ENCODE measurements at regions not wholly inside any gene's neighbourhood (a gene's known extent, or its start where the extent isn't known, plus 50 kb on each side); places are given as distances from the start of the nearest gene placed in this dataset.

DNA sequence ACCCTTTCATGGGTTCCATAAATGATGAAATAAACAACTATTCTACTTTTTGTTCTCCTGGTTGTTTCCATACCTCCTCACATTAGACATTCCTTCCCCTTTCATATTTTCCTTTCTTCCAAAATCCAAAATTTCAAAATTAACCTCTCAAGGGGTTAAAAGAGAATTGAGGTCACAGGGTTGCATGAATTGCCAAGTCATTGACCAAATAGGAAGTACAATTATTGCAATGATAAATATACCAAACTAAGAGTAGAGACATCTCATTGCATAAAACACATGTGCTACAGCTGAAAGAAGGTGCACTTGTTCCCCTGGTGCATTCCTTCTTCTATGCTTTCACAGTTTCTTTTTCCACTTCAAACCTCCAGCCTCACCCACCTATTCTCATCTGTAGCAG, 136.1 kb downstream of the KCTD12 start:
- no peak for DNase-seq (ENCODE audit: low spot score)

DNA sequence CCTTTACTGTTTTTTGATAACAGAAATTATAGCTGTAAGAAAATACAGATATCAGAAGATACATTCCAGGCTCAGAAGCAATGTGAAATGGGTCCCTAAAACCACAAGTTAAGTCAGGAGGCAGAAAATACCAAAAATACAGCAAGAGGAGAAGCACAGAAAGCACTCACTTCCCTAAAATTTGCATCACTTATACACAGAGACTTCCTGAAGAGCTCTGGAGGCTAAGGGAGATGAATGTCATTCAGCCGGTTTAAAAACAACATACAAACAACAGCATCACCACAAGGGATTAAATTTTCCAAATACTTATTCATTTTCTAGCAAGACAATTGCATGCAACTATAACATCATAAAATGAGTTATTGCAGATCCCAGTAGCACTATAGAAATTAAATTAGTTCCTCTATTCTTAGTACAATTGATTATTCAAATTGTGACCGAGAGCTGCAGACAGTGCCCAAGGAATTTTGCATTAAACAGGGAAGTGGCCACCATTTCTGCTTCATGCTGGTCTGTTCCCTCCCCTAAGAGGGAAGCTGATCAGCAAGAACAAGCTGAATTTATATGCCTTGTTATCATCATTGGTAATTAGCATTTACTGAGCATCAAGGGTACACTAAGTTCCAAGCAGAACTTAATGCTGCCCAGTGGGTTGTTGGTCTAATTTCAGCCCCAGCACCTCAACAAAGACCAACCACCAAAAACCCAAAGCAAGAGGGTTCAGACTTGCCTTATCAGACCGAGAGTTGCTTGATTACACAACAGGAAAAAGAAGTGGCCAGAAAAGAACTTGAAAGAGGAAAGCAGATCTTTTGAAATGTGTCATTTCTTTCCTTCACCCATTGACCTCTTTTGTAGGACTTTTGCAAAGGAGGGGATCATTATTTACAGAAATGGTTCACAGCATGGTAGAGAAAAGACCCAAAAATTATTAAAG, 140.7 kb downstream of the KCTD12 start:
- DNase-seq (ENCODE audit: low spot score), result peak; percentile 4

DNA sequence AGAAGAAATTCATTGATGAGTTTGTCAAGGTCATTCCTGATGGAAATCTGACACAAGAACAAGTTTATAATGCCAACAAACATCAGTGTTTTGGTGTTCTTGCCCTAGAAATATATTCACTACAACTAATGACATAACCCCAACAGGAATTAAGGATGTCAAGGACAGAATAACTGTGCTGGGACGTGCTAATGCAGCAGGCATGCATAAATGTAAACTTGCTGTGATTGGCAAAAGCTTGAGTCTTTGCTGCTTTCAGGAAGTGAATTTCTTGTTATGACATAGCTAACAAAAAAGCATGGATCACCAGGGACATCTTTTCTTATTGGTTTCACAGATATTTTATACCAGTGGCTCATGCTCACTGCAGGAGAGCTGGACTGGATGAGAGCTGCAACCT, 144.6 kb downstream of the KCTD12 start:
- no peak for DNase-seq (ENCODE audit: low spot score)

DNA sequence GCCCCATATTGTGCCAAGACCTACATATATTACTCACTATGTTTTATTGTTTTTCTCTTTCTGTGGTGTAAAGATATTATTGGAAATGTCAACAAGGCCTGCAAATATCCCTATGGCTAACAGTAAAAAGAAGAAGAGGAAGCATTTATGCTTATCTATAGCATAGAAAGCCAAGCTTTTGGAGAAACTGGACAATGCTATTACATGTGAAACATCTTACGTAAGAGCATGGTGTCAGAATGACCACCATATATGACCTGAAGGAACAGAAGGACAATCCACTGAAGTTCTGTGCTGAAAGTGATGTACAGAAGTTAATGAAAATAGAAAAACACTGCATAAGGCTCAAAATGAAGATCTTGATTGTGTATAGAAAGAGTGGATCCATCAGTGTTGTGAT, 145.2 kb downstream of the KCTD12 start:
- DNase-seq (ENCODE audit: low spot score), result no peak

DNA sequence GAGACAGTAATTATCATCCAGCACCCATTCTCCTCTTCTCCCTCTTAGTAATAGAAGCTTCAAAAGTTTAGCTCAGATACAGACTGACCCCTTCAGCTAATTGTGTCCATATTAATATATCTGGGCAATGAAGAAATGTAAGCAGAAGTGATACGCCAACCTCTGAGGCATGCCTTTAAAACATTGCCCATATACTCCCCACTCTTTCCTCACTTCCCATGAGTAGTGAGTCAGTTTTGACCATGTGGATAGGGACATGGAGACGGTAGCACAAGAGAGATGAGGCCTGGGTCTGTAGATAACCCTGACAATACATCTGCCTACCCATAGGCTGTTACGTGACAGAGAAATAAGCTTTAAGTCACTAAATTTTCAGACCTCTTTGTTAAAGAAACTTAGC, 147.6 kb downstream of the KCTD12 start:
- DNase-seq (ENCODE audit: low spot score), result no peak

DNA sequence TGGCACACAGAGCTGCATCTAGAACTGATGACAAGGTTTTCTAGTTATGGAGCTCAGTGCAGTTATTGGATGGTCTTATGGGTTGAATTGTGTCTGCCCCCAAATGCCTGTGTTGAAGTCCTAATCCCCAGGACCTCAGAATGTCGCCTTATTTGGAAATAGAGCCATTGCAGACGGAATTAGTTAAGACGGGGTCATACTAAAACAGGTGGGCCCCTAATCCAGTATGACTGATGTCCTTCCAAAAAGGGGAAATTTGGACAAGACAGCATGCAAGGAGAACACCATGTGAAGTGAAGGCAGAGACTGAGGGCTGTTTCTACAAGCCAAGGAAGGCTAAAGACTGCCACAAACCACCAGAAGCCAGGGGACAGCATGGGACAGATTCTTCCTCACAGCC, 148.7 kb downstream of the KCTD12 start:
- no peak for DNase-seq (ENCODE audit: low spot score)

DNA sequence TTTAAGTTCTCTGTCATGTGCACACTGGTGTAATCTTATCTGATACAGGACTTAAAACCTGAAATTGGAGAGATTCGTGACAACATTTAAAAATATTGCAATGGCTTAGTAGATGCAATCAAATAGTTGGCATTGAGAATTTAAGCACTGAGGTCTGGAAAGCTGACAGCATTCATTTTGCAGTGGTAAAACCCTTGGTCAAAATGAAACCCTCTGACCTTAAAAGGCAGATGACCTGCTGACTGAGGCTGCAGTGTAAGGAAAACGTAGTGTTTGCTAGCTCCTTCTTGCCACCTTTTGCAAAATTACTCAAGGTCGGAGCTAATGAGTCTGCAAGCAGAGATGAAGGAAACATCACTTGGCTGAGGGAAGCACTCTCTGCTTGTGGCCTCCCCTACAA, 150.6 kb downstream of the KCTD12 start:
- no peak for DNase-seq (ENCODE audit: low spot score)

DNA sequence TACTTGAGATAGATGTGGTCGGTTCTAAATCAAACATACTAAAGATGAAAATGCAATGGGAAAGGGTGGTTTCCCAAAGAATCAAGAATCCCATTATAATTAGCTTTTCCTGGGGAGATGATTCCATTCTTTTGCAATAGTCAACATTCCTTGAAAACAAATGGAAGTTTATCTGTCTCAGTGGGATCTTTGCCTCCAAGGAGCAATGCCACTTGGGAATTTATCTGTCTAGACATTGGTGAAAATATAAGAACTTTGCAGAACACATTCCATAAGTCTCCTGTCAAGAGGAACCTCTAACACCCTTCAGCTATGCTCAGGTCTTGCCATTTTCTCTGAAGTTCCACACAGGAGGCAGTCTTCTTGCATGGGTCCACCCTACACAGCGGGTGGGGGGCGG, 152.5 kb downstream of the KCTD12 start:
- DNase-seq (ENCODE audit: low spot score), result no peak

DNA sequence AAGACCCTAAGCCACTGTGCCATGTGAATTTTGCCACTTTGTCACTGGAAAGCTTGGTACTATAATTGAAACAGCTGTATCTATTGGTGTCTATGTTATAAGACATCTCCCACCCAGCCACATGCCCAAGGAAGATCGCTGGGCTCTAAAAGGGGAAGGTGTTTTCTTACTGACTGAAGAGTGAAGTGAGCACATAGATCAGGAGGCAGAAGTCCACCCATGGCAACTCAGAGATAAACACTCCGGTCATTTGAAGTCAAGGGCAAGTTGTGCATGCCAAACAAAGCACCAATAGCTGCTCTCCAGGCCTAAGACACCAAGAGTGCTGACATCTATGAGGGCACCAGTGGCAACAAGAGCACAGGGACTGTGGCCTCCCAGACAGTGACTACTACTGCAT, 153.8 kb downstream of the KCTD12 start:
- DNase-seq (ENCODE audit: low spot score), result no peak

DNA sequence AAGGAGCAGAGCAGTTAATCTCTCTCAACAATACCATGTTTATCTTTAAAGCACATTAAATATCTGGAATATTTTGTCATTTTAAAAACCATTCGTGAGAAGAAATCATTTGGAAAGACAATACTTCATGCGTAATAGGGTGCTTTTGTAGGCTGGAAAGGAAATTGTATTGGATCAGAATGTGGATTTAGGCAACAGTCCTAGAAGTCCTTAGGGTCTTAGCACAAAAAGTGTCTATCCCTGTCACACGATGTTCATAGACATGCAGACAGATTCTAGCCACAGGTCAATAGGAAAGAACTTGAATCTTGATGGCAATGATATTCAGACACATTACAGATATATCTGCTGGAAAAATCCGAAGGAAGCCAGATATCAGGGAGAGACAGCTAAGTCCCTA, 156.0 kb downstream of the KCTD12 start:
- DNase-seq (ENCODE audit: low spot score), result no peak

DNA sequence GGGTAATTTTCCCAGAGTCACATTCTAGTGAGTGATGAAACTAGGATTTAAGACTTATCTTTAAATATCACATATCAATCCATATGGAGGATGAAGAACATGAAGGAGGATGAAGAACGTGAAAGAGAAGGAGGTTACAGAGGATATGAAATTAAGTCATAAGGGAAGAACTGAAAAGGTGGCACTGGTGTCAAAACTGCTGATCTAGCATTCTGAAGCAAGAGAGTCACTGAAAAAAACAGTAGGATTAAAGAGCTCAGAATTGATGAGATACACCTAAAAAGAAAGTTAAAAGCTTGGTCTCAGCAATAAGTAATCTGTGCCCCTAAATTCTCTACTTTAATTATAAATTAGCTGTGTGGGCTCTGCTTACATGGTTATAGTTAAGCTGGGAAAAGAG, 156.5 kb downstream of the KCTD12 start:
- DNase-seq (ENCODE audit: low spot score), result no peak

DNA sequence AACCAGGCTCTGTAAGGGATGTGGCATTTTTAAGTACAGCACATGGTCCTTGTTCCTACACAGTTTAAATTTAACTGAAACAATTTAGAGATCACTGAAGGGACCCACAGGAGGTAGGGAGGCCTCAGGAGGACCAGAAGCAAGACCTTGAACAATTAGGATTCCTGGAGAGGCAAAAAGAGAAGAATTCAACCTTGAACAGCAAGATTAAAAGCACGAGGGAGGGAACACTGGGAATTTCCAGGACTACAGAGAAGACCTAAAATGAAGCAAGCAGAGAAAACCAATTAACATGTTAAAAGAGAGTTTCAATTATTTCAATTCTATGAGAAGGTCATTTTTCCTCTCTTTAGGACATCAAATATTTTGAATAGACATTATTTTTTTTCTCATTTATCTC, 160.3 kb downstream of the KCTD12 start:
- DNase-seq (ENCODE audit: low spot score), result no peak

DNA sequence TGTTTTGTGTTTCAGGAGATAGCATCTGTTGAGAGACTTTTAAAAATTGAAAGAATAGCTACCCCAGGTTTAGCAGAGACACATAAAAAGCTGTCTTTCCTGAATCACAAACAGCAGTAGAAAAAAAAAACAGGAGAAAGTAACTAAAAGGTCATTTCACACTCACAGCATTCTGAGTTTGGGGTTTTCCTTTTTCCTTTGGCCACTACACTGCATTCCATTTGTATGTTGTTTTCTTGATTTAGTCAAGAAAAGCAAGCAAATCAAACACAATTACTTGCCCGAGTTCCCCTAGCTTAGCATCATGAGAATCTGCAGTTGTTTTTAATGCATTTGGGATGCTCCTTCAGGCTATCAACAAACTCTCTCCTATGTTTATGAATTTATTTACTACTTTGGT, 161.0 kb downstream of the KCTD12 start:
- no peak for DNase-seq (ENCODE audit: low spot score)

DNA sequence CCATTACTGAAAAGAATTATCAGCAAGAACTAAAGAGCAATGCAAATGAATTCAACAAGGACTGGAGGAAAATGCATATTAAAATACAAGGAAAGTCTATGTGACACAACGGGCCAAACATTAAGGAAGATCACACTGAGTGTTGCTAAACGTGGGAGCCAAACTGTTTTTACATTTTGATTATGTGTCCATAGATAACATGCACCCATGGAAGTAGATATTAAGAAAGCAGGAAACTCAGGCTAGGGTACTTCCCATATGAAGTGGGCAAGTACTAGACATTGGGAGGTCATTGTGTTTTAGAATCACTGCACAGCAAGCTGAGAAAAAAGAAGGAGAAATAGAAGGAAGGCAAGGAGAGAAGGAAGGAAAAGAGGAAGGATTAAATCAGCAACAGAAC, 161.8 kb downstream of the KCTD12 start:
- DNase-seq (ENCODE audit: low spot score), result no peak

DNA sequence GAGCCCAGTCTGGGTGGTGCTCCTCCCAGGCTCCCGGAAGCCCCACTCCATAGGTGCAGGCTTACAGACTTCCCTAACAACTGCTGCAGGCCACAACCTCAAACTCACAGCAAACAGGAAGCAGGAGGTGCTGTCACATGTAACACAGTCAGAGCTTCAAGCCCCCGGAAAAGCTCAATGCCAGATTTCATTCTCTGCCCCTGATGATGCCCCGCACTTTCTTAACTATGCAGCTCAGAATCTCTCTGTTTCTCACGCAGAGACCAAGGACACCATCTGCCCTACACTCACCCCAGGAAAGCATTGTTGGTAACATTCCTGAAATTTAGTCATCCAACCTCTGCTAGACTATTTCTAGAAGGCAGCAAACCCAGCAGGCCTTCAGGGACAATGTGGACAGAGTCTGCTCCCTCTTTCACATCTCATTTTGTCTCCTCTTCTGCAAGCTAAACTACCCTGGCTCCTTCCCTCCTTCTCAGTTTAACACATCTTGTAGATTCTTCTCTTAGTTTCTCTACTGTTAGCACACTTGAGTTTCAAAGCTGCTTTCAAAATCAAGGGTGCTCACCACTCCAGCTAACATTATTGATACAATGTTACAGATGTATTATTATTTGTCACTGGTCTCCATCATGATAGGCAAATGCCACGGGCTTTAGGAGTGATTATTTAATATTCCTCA, 162.5 kb downstream of the KCTD12 start:
- no peak for DNase-seq (ENCODE audit: low spot score)

DNA sequence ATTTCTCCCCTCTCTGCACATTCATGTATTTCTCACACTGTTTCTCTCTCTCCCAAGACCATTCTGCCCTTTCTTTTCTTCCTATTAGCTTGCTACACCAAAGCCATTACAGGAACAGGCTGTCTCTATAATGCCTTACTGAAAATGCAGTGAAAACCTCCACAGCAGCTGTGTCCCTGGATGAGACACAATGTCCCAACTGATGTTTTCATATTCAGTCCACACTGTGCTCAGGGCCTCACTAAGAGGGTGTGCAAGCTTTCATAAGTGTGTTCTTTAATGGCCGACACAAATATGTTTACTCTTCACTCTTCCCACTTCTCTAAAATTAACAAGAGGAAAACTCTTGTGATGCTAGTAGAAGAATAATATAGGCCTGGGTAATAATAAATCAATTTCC, 163.4 kb downstream of the KCTD12 start:
- DNase-seq (ENCODE audit: low spot score), result no peak

DNA sequence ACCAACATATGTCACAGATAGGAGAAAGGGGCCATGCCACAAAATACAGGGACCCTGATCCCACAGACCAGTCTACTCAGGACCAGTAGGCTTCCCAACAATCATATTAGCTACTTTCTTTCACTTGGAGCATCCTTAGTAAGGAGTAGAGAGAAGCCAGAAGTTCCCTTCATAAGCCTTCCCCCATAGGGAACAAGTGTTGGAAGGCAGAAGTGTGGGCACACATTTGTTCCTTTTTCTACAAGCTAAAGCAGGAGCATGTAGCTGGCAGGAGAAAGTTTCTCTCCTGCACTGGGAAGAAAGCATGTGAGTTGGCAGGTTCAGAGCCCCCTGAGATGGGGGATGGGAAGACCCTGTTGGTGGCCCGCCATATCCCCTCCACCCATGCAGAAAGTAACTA, 165.4 kb downstream of the KCTD12 start:
- DNase-seq (ENCODE audit: low spot score), result no peak

DNA sequence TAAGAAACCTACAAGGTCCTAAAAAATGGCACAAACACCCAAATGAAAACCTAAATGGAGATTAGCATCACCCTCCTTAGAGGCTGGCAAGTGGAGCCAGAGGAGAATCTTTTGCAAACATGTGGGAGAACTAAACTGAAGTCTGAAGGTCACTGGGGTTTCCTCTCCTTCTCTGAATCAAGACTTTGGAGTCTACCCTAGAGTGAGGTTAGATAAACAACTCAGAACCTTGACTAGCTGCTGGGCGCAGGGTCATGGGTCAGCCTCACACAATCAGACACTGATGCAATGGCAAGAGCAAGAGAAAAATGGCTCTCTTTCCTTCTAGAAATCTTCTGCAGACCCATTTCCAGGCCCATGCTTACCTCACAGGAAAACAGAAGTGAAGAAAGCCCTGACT, 165.8 kb downstream of the KCTD12 start:
- DNase-seq (ENCODE audit: low spot score), result no peak

DNA sequence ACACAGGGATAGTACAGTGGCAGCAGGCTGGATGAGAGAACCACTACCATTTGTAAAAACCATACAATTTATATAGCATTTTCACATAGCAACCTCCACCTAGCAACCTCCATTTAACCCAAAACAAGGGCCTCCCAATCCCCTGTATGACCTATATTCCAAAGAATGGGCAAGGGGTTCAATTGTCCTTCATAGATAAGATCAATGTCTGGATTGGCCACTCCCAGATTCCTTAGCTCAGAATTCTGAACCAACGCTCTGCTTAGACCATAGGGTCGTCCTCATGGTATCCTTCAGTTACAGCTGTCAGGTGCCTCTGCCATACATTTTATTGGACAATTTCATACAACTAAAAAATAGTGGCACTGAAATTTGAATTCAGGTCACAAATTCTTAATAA, 166.2 kb downstream of the KCTD12 start:
- no peak for DNase-seq (ENCODE audit: low spot score)

DNA sequence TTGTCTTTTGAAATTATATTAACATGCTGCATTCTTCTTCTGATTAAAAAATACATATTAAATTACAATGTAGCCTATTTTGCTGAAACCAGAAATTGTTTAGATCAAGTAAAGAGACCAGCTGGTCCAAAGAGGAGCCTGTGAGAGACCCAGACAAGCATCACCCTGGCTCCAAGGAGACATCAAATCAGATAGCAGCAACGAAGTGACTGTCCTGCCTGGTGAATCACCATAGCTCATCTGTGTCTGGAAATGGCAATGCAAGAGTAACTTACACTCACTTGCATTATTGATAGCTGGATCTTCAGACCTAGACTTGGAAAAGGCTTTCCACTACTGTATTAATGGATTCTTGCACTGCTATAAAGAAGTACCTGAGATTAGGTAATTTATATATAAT, 169.1 kb downstream of the KCTD12 start:
- no peak for DNase-seq (ENCODE audit: low spot score)

DNA sequence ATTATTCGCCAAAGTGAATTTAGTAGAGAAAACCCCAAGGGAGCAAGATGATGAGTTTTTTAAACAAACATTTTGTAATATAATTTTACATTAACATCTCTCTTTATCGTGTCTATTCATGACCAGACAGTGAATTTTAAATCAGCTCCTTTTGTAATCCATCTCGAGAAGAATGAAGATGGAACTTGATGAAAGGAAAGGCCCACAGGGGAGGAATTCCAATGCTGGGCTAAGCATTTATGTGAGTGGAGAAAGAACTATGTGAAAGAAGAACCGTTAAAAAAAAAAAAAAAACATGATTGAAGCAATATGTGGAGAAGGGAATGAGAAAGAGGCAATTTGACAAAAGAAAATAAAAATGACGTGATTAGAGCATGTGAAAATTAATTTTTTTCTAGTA, 170.6 kb downstream of the KCTD12 start:
- DNase-seq (ENCODE audit: low spot score), result no peak

DNA sequence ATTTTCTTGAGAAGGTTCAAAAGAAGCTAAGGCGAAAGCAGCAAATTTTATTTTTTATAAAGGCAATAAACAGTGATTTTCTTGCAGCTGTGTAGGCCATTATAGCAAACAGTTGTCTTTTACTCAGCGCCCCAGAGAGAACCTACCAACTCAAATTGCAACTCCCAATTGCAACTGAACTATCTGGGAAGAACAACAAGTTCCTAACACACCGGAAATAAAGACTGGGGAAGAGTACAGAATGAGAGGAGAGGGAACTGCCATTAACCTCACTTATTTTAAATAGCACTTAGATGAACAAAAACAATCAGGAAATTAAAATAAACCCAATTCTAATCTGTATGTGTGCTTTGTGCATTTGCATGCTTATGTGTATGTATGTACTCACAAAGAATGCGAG, 171.1 kb downstream of the KCTD12 start:
- no peak for DNase-seq (ENCODE audit: low spot score)

DNA sequence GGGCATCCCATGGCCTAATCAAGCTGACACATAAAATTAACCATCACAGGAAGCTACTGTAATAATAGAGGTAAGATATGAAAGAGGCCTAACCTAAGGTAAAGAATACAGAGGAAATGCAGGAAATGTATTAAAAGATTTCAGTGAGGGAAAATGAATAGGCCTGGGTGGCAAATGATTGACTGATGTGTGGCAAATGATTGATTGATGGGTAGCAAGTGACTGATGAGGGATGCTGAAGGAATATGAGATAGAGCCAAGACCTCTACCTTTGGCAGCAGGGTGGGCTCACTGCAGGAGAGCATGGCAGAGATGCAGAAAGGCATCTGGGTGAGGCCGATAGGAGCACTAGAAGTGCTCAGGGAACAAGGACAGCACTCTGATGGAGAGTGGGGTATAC, 172.9 kb downstream of the KCTD12 start:
- DNase-seq (ENCODE audit: low spot score), result no peak
